Body of pancreas (tissue), 4 donors: ENCODE measurements at regions not wholly inside any gene's neighbourhood (a gene's known extent, or its start where the extent isn't known, plus 50 kb on each side); places are given as distances from the start of the nearest gene placed in this dataset.

Source experiments
- POLR2A ChIP-seq, 3 donors: fragments of 450-650 bp; IDR thresholded peaks; one replicate each; pipeline ENCODE4 v1.6.1; 2016; ENCODE audit warnings: antibody characterized with exemption in 3 of 3, mild to moderate bottlenecking in 2 of 3
- TF ChIP-seq, protein P1 (sequence below), 7 experiments: fragments of 450-650 bp in 4 of 7; fragments of 200-600 bp in 3 of 7; sonication (generic) in 3 of 7; IDR thresholded peaks; one replicate each; pipeline ENCODE4 v1.5.1; 2016 to 2019; ENCODE audit warnings: antibody characterized with exemption in 7 of 7

DNA sequence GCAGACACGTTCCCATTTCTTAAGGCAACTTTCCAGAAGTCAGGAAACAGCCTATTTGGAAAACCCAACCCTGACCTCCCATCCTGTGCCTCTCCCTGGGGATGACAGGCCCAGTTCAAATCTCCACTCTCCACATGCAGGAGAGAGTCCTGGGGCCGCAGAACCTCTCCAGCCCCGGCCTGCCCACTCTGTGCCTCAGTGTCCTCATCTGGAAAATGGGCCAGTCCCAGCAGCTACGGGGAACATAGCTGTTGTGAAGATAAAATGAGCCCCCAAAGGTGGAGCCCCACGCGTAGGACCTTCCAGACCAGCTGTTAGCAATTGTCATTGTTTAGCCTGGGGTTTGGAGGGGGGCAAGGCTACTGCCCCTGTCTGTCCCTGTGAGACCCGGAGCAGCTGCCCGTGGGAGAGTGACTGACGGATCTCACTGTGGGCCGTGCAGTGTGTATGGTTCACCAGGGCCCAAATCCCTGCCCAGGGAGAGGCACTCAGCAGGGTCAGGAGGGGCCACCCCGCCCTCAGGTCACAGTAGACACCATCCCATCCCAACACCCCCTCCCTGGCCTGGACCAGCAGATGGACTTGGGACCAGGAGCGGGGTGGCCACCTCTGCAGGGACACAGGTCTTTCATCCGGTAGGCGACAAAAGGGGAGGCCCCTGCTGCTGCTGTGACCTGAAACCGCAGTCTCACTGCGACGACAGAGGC, 145.9 kb downstream of the CTTN start:
- TF ChIP-seq, protein P1, sequence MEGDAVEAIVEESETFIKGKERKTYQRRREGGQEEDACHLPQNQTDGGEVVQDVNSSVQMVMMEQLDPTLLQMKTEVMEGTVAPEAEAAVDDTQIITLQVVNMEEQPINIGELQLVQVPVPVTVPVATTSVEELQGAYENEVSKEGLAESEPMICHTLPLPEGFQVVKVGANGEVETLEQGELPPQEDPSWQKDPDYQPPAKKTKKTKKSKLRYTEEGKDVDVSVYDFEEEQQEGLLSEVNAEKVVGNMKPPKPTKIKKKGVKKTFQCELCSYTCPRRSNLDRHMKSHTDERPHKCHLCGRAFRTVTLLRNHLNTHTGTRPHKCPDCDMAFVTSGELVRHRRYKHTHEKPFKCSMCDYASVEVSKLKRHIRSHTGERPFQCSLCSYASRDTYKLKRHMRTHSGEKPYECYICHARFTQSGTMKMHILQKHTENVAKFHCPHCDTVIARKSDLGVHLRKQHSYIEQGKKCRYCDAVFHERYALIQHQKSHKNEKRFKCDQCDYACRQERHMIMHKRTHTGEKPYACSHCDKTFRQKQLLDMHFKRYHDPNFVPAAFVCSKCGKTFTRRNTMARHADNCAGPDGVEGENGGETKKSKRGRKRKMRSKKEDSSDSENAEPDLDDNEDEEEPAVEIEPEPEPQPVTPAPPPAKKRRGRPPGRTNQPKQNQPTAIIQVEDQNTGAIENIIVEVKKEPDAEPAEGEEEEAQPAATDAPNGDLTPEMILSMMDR (IDR thresholded peaks at IDR 0.05): no peak
- TF ChIP-seq POLR2A (IDR thresholded peaks at IDR 0.05): no peak
